ENCODE measurements at regions not wholly inside any gene's neighbourhood (a gene's known extent, or its start where the extent isn't known, plus 50 kb on each side); places are given as distances from the start of the nearest gene placed in this dataset.

DNA sequence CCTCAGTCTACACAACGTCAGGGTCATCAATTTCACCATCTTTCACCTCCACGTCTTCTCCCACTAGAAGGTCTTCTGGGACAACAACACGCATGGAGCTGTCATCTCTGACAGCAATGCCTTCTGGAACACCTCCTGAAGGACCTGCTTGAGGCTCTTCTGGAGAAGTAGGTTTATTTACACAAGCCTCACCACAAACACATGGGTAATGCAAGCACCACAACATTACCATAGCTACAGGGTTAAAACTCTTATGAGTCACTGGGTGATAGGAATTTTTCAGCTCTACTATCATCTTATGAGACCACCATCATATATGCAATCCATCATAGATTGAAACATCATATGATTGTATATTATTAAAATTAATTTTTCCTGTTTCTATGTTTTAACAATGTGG is 215.4 kb downstream of the CHD9NB start:
- TF ChIP-seq EP300 (IDR thresholded peaks at IDR 0.05) (no peak), POLR2A (IDR thresholded peaks at IDR 0.05) (no peak), POLR2AphosphoS5 (IDR thresholded peaks at IDR 0.05) (no peak)
- TF ChIP-seq, protein P1, sequence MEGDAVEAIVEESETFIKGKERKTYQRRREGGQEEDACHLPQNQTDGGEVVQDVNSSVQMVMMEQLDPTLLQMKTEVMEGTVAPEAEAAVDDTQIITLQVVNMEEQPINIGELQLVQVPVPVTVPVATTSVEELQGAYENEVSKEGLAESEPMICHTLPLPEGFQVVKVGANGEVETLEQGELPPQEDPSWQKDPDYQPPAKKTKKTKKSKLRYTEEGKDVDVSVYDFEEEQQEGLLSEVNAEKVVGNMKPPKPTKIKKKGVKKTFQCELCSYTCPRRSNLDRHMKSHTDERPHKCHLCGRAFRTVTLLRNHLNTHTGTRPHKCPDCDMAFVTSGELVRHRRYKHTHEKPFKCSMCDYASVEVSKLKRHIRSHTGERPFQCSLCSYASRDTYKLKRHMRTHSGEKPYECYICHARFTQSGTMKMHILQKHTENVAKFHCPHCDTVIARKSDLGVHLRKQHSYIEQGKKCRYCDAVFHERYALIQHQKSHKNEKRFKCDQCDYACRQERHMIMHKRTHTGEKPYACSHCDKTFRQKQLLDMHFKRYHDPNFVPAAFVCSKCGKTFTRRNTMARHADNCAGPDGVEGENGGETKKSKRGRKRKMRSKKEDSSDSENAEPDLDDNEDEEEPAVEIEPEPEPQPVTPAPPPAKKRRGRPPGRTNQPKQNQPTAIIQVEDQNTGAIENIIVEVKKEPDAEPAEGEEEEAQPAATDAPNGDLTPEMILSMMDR (IDR thresholded peaks at IDR 0.05): no peak

All from stomach (tissue), 4 donors.